ENCODE measurements at regions not wholly inside any gene's neighbourhood (a gene's known extent, or its start where the extent isn't known, plus 50 kb on each side); places are given as distances from the start of the nearest gene placed in this dataset.
A peak's percentile ranks its signal among the peaks of the same experiment; 100 is the strongest.
"Not testable (repeated sequence)": the region's sequence is repeated elsewhere in the genome, so short reads cannot be mapped to it uniquely, and the experiment has no call there.

- no peak for DNase-seq
These were observed 184.0 kb upstream of the SATB1 start for GRCh38 chr3:18609187-18609586.

DNA sequence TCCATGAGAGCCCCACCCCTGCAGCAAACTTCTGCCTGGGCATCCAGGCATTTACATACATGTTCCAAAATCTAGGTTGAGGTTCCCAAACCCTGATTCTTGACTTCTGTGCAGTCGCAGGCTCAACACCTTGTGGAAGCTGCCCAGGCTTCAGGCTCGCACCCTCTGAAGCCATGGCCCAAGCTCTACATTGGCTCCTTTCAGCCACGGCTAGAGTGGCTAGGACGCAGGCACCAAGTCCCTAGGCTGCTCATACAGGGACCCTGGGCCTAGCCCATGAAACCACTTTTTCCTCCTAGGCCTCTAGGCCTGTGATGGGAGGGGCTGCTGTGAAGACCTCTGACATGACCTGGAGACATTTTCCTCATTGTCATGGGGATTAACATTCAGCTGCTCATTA, 172.8 kb upstream of the SATB1 start:
- no peak for DNase-seq

GRCh38 chr3:18593231-18593630, 168.1 kb upstream of the SATB1 start:
- DNase-seq = no peak

GRCh38 chr3:18591120-18591519, 166.0 kb upstream of the SATB1 start:
- no peak for DNase-seq

DNA sequence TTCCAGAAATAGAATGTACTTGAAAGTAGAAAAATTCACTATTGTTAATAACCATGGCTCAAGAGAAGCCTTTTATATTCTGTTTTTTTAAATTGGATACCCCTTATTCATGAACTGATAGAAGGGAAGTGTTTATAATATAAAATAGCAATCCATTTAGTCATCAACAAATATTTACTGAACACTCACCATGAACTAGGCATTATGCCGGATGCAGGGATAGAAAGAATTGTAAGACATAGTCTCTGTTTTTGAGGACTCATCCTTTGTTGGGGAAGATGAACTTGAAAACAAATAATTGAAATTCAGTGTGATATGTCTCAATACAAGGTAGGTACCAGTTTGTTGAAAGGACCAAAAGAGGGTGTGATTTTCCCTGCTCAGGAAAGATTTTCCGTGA, 160.9 kb upstream of the SATB1 start:
- no peak for DNase-seq

GRCh38 chr3:18585004-18585968, 160.1 kb upstream of the SATB1 start:
- DNase-seq = peak in 1 of 5 experiments; percentile 24

- no peak for DNase-seq
These were observed 155.1 kb upstream of the SATB1 start for GRCh38 chr3:18580268-18580667.

DNA sequence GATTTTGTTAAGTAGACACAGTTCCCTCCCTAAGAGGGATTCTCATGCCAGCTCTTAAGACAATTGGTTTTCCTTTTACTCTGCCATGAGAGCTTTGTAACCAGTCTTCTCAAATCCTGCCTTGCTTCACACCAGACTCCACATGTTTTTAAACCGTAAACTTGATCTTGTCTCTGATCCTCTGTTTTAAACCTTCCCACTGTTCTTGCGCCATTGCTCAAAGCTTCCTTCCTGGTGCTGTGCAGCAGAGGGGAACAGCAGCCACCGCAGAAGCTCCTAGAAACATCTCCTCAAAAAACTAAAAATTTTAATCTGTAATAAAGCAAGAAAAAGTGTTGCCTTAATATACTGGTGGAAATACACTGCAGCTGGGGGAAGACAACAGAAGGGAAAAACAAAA, 154.5 kb upstream of the SATB1 start:
- DNase-seq = no peak

- no peak for DNase-seq
These were observed 150.4 kb upstream of the SATB1 start for GRCh38 chr3:18575573-18575972.

GRCh38 chr3:18572809-18573208, 147.7 kb upstream of the SATB1 start:
- DNase-seq = peak in 1 of 5 experiments; percentile 13

DNA sequence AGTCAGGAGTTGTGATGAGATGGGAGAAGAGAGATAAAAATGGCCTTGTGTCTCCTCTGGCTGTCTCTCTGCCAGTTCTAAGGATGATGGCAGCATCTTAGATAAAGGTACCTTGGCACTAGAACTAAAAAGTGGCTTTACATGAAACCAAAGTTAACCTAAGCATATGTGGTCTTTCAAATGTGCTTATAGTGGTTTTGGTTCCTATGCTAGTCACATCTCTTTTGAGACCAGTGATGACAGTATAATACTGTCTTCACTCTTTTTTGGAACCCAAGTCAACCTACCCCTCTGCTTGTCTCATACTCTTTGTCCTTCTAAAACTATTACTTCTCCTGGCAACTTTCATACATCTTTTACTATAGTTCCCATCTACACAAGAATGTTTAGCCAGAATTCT, 142.2 kb upstream of the SATB1 start:
- DNase-seq = peak in 1 of 5 experiments; percentile 23

DNA sequence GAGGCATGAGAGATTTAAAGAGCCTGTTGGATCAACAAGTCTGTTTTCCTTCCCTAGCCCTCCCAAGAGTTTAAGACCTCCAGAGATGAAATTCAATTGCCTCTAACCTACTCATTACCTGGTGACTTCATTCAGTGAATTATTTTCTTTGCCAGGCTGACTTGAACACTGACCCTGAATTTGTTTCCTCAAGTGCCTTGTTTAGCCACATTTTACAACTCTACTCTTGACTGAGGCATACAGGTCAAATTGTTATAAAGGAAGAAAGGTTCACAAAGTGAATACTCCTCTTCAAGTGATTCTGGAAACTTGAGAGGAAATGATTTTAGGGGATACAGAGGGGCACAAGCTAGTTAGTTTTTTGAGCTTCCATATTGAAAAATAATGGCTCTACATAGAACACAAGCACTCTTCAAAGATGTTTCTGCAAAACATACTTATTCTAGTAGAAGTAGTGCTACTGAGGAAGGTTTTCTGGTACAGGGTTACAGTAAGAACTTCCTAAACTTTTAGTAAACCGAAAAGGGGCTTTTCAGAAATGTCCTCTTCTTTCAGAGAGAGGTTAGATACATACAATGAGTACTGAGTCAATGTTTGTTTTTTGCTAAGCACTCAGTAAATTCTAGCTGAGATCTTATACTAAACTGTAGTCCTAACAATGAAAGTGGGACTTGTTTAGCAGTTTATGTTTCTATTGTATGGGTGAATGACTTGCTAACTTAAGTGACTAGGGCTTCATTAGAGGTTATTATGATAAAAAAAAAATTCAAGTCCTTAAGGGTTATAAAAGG, 137.4 kb upstream of the SATB1 start:
- no peak for DNase-seq

DNA sequence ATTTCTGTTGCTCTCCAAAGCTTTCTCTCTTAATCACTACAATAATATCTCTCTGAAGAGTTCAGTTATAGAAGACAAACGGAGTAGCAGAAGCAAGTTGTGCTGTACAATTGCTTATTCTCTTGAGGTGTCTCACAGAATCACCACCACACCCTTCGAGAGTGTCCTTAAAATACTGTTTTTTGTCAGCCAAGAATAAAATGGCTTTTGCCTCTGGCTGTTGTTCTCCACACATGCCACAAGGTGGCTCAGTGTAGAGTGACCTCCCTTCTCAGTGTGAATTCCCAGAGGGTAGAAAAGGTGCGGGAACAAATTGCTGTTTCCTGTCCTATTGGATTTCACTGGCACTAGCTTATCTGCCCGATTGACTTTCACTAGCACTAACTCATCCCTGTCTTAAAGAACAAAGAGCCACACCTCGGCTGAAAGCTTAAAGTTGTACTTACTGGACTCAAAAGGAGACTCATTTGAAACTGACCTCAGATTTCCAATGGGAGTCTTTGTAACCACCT, 134.2 kb upstream of the SATB1 start:
- peak in 3 of 5 experiments; percentile 8 to 82 (median 23) for DNase-seq

DNA sequence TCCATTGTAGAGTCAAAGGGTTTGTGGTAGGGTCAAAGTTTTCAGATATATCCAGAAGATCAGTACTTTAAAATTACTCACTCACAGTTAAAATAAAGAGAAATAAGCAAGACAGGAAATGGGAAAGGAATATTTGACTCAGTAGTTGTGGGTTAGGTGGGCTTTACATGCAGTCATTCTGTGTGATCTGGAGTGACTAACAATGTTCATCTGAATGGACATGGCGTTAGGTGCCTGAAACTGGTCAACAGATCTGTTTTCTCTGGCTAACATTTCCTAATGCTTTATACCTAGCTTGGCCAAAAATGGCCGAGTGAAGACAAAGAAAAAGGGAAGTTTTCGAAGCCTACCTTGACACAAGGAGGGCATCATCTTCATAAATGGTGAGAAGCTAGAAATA, 133.4 kb upstream of the SATB1 start:
- DNase-seq = peak in 1 of 5 experiments; percentile 45

DNA sequence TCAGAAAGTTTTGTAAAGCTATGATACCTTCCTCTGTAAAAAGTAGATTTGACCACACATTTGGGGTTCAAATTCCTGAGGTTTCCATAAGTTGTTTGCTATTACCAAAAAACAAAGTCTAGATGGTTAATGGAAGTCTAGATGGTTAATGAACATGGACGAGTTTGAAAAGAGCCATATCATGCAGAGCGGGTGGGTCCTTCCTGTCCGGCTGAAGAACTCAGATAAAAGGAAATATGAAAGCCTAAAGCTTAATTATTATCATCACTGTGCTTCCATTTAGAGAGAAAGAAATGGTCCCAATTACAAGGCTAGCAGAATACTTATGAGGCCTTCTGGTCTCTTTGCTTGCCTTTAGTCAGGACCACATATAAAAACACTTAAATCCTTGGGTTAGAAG, 132.1 kb upstream of the SATB1 start:
- no peak for DNase-seq

DNA sequence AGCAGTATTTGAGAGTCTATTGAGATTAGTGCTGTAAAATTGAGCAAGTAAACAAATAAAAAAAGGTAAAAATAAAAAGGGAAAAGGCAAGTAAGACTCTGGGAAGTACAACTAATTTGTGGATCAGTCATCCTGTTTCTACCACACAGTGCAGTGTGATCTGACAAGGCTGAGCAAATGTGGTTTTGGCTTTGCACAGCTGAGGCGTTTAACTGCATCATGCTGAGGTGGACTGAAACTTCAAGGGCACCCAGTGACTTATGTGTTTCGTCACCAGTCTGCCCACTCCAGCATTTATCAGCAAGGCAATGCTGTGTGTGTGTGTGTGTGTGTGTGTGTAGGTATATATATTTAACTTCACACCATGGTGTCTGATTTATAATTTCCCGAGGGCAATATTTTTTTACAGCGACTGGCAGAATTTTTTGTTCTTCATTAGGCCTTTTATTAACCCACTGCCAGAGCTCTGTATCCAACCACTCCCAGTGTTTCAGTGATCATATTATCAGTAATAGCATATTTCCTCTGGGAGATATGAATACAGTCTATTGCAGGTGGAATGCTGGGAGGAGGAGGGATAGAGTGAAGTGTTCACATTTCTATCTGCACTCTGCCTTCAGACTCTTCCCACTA, 131.5 kb upstream of the SATB1 start:
- DNase-seq = peak in 4 of 5 experiments; percentile 6 to 99 (median 62)

DNA sequence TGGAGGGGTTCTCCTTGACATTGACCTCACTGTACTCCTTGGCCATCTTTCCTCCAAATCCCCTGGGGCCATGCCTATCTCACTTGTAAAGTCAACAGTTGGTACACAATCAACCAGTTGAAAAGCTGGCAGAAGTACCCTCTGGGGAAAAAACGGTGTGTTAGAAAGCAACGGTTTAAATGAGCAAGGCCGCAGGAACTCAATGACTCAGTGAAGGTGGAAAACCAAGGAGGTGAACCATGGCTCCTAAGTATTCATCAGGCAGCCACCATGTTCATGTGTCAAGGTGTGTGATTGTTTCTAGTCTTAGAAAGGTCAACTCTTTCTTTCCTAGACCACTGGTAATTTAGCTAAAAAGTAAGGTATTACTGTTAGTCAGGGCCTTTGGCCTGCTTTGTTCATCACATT, 130.9 kb upstream of the SATB1 start:
- DNase-seq = peak in 1 of 5 experiments; percentile 4

DNA sequence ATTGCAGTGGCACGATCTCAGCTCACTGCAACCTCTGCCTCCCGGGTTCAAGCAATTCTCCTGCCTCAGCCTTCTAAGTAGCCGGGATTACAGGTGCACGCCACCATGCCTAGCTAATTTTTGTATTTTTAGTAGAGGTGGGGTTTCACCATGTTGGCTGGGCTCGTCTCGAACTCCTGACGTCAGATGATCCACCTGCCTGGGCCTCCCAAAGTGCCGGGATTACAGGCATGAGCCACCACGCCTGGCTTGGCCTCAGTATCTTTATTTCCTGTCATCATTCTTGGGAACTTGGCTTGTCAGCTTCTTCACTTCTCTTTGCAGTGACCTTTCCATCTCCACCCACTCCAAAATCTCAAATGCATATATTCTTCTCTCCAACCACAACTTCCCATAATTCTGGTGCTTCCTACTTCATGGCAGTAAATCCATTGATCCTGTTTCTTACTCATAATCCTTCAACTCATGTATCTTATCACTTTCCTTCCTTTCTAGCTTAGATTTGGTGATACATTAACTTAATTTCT, 127.5 kb upstream of the SATB1 start:
- DNase-seq = not testable (repeated sequence)

GRCh38 chr3:18546632-18547031, 121.5 kb upstream of the SATB1 start:
- DNase-seq = no peak

DNA sequence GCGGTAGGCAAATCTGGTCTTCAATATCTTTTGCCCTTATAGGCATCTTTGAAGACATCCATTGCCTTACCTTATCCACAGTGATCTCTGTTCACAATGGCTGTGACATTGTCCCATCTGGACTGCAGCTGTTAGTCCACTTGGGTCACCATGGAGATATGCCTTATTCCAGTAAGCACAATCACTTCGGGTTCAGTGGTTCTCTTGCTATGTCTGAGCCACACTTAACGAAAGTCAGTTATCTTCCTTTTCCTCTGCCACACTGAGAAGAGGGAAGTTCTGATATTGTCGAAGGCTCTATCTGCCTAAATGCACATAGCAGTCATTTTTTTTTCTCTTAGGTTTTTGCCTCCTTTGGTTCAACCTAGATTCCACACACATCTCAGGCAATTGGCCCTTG, 119.0 kb upstream of the SATB1 start:
- DNase-seq = no peak

DNA sequence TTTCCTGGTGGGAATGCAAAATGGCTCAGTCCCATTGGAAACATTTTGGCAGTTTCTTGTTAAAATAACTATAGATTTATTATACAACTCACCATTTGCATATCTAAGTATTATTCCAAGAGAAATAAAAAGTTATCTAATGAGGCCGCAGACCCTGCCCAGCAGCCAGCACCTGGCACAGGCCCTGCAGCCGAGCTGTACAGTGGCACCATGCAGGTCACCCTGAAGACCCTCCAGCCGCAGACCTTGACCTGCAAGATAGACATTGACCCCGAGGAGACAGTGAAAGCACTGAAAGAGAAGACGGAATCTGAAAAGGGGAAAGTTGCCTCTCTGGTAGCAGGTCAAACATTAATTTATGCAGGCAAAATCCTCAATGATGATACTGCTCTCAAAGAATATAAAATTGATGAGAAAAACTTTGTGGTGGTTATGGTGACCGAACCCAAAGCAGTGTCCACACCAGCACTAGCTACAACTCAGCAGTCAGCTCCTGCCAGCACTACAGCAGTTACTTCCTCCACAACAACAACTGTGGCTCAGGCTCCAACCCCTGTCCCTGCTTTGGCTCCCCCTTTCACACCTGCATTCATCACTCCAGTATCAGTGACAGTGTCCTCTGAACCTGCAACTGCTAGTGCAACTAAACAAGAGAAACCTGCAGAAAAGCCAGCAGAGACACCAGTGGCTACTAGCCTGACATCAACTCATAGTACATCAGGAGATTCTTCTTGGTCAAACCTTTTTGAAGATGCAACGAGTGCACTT, 113.5 kb upstream of the SATB1 start:
- DNase-seq = no peak

DNA sequence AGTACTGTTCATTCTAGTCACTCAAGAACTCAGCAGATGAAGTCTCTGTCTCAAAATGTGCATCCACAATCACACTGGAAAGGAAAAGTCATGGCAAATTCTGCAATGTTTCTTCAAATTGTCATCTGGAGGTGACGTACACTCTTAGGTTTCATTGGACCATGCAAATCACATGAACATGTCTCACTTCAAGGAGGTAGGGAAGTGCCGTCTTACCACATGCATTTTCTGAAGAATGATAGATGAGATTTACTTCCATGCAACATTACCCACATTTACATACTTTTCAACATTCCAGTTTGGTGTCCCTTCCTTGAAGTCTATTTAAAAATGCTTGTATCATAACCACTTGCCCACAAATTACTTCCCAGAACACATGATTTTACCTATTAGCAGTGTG, 107.9 kb upstream of the SATB1 start:
- no peak for DNase-seq
